Upper lobe of right lung (tissue), 1 donor: ENCODE measurements at regions not wholly inside any gene's neighbourhood (a gene's known extent, or its start where the extent isn't known, plus 50 kb on each side); places are given as distances from the start of the nearest gene placed in this dataset.
"Not testable (repeated sequence)": the region's sequence is repeated elsewhere in the genome, so short reads cannot be mapped to it uniquely, and the experiment has no call there.

ENCODE experiments used
- ATAC-seq: fragments of 200-7000 bp; cut with Tn5 transposase; one replicate; pipeline ENCODE4 v1.9.1; 2020; ENCODE audit warnings: mild to moderate bottlenecking, moderate library complexity
- DNase-seq: peaks from one replicate; pipeline ENCODE4 v3.0.0-alpha.2; 2020
- H3K27ac ChIP-seq: fragments of 200-600 bp; one replicate; pipeline ENCODE4 v1.8.0; 2022
- H3K27me3 ChIP-seq: fragments of 200-600 bp; one replicate; pipeline ENCODE4 v1.8.0; 2022; ENCODE audit warnings: mild to moderate bottlenecking
- H3K36me3 ChIP-seq: fragments of 200-600 bp; one replicate; pipeline ENCODE4 v1.8.0; 2022
- H3K4me1 ChIP-seq: fragments of 200-600 bp; one replicate; pipeline ENCODE4 v1.8.0; 2022
- H3K4me3 ChIP-seq: fragments of 200-600 bp; one replicate; pipeline ENCODE4 v1.8.0; 2022; ENCODE audit warnings: mild to moderate bottlenecking
- H3K9me3 ChIP-seq: fragments of 200-600 bp; one replicate; pipeline ENCODE4 v1.8.0; 2022
- intact Hi-C: fragments of 100-400 bp; cut with DNase I; formaldehyde crosslinking; loops from one replicate; pipeline ENCODE4 v1.11.0; 2022
- TF ChIP-seq, protein P1 (sequence below): fragments of 200-600 bp; IDR thresholded peaks from one replicate; pipeline ENCODE4 v1.8.0; 2022; ENCODE audit warnings: antibody characterized with exemption
- donor health status: DM: no; HTN: yes; CAD: no; lungs with severe emphysema.

DNA sequence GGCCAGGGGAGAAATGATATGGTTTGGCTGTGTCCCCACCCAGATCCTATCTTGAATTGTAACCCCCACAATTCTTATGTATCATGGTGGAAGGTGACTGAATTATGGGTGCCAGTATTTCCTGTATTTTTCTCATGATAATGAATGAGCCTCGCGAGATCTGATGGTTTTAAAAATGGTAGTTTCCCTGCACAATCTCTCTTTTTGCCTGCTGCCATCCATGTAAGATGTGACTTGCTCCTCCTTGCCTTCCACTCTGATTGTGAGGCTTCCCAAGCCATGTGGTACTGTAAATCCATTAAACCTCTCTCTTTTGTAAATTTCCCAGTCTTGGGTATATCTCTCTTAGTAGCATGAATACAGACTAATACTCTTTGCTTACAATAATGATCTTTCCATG is 1453.9 kb upstream of the B3GALT2 start:
- DNase-seq: no peak
- Histone ChIP-seq H3K27me3 (no peaks in the 10 kb centered on the region), H3K27ac (no peak overlapping the region), H3K9me3 (no peaks in the 10 kb centered on the region), H3K4me1 (no peaks in the 10 kb centered on the region), H3K36me3 (no peaks in the 10 kb centered on the region), H3K4me3 (no peak overlapping the region)
- intact Hi-C loops: no loop called here
- TF ChIP-seq, protein P1, sequence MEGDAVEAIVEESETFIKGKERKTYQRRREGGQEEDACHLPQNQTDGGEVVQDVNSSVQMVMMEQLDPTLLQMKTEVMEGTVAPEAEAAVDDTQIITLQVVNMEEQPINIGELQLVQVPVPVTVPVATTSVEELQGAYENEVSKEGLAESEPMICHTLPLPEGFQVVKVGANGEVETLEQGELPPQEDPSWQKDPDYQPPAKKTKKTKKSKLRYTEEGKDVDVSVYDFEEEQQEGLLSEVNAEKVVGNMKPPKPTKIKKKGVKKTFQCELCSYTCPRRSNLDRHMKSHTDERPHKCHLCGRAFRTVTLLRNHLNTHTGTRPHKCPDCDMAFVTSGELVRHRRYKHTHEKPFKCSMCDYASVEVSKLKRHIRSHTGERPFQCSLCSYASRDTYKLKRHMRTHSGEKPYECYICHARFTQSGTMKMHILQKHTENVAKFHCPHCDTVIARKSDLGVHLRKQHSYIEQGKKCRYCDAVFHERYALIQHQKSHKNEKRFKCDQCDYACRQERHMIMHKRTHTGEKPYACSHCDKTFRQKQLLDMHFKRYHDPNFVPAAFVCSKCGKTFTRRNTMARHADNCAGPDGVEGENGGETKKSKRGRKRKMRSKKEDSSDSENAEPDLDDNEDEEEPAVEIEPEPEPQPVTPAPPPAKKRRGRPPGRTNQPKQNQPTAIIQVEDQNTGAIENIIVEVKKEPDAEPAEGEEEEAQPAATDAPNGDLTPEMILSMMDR: no peak
- no peak for ATAC-seq

DNA sequence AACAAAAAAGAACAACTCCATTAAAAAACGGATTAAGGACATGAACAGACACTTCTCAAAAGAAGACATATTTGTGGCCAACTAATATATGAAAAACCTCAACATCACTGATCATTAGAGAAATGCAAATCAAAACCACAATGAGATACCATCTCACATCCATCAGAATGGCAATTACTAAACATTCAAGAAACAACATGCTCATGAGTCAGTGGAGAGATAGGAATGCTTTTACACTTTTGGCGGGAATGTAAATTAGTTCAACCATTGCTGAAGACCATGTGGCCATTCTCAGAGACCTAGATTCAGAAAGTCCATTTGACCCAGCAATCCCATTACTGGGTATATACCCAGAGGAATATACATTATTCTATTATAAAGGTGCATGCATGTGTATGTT is 1442.6 kb upstream of the B3GALT2 start:
- H3K27me3 ChIP-seq: no peaks in the 10 kb centered on the region
- intact Hi-C loops: no loop called here
- H3K4me3 ChIP-seq: no peak overlapping the region
- DNase-seq: no peak
- H3K9me3 ChIP-seq: peaks cover 7% of the 10 kb centered on the region
- no peak for ATAC-seq
- no peaks in the 10 kb centered on the region for H3K36me3 ChIP-seq
- H3K4me1 ChIP-seq: no peaks in the 10 kb centered on the region
- TF ChIP-seq, protein P1: no peak
- H3K27ac ChIP-seq: no peak overlapping the region

DNA sequence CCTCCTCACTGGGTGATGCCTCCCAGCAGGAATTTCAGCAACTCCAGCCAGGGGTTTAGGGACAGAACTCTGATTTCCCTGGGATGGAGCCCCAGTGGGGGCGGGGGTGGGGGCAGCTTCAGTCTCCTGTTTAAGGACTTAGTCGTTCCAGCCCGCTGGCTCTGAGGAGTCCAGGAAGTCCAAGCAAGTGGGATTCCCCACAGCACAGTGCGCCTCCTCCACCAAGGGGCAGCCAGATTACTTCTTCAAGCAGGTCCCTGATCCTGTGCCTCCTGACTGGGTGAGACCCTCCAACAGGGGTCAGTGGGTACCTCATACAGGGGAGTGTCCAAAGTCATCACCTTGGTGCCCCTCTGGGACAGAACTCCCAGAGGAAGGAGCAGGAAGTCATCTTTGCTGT is 1438.4 kb upstream of the B3GALT2 start:
- intact Hi-C loops: no loop called here
- peaks cover 7% of the 10 kb centered on the region for H3K9me3 ChIP-seq
- ATAC-seq (no peak), DNase-seq (no peak)
- H3K27me3 ChIP-seq: no peaks in the 10 kb centered on the region
- no peaks in the 10 kb centered on the region for H3K4me1 ChIP-seq
- H3K36me3 ChIP-seq: no peaks in the 10 kb centered on the region
- H3K4me3 ChIP-seq: no peak overlapping the region
- TF ChIP-seq, protein P1: no peak
- no peak overlapping the region for H3K27ac ChIP-seq

DNA sequence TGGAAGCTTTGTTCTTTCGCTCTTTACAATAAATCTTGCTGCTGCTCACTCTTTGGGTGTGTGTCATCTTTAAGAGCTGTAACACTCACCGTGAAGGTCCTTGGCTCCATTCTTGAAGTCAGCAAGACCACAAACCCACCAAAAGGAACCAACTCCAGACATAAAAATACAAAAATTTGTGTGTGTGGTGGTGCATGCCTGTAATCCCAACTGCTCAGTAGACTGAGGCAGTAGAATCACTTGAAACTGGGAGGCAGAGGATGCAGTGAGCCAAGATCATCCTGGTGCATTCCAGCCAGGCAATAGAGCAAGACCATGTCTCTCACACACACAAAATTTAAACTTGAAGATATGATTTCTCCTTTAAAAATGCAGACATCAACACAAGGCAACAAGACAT is 1431.7 kb upstream of the B3GALT2 start:
- no peak for ATAC-seq
- Histone ChIP-seq H3K27me3 (no peaks in the 10 kb centered on the region), H3K4me1 (no peaks in the 10 kb centered on the region), H3K4me3 (no peak overlapping the region), H3K27ac (no peak overlapping the region), H3K36me3 (no peaks in the 10 kb centered on the region), H3K9me3 (no peaks in the 10 kb centered on the region)
- TF ChIP-seq, protein P1: no peak
- intact Hi-C loops: no loop called here
- DNase-seq: no peak

DNA sequence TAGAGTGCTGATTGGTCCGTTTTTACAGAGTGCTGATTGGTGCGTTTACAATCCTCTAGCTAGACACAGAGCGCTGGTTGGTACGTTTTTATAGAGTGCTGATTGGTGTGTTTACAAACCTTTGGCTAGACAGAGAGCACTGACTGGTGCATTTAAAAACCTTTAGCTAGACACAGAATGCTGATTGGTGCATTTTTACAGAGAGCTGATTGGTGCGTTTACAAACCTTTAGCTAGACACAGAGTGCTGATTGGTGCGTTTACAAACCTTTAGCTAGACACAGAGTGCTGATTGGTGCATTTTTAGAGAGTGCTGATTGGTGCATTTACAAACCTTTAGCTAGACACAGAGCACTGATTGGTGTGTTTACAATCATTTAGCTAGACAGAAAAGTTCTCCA is 1430.9 kb upstream of the B3GALT2 start:
- H3K9me3 ChIP-seq, ATAC-seq, H3K27ac ChIP-seq, intact Hi-C loops, DNase-seq, H3K4me1 ChIP-seq, H3K36me3 ChIP-seq, H3K4me3 ChIP-seq, H3K27me3 ChIP-seq: not testable (repeated sequence)

DNA sequence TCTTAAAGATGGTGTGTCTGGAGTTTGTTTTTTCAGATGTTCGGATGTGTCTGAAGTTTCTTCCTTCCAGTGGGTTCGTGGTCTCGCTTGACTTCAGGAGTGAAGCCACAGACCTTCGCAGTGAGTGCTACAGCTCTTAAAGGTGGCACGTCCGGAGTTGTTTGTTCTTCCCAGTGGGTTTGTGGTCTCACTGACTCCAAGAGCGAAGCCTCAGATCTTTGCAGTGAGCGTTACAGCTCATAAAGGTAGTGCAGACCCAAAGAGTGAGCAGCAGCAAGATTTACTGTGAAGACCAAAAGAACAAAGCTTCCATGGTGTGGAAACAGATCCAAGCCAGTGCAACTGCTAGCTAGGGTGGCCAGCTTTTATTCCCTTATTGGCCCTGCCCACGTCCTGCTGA is 1430.4 kb upstream of the B3GALT2 start:
- intact Hi-C loops: no loop called here
- no peak overlapping the region for H3K27ac ChIP-seq
- no peaks in the 10 kb centered on the region for H3K36me3 ChIP-seq
- ATAC-seq: no peak
- H3K4me1 ChIP-seq: no peaks in the 10 kb centered on the region
- H3K9me3 ChIP-seq: no peaks in the 10 kb centered on the region
- TF ChIP-seq, protein P1: no peak
- DNase-seq: no peak
- H3K27me3 ChIP-seq: no peaks in the 10 kb centered on the region
- no peak overlapping the region for H3K4me3 ChIP-seq
